KBM-7 (cell line): ENCODE measurements at regions not wholly inside any gene's neighbourhood (a gene's known extent, or its start where the extent isn't known, plus 50 kb on each side); places are given as distances from the start of the nearest gene placed in this dataset.

Source experiments
- DNase-seq: peaks from one replicate; pipeline ENCODE4 v3.0.0-alpha.2; 2015
- in situ Hi-C: fragments of 300-500 bp; cut with MboI; formaldehyde crosslinking; loops from 2 replicates; pipeline ENCODE4 v1.14.3; 2020; ENCODE audit warnings: low sequenced_read_pairs, low pct_unique_long_range_greater_than_20kb, mixed read lengths

DNA sequence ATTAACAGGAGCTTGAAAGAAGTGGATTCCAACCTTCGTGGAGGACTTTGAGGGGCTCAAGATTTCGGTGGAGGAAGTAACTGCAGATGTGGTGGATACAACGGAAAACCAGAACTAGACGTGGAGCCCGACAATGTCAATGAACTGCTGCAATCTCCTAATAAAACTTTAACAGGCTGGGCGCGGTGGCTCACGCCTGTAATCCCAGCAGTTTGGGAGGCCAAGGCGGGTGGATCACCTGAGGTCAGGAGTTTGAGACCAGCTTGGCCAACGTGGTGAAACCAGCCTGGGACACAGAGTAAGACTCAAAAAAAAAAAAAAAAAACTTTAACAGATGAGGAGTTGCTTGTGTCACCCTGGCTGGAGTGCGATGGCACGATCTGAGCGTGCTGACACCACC, 477.8 kb upstream of the MKI67 start:
- DNase-seq = no peak

DNA sequence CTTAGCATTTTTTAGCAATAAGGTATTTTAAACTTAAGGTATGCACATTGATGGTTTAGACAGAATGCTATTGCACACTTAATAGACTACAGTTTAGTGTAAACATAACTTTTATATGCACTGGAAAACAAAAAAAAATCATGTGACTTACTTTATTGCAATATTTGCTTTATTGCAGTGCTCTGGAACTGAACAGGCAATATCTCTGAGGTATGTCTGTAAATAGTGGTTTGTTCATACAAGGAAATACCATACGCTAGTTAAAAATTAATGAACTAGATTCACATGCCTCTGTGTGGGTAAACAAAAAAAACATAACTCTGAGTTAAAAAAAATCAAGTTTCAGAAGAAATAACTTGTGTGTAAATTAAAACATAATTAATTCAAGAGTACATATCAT, 479.0 kb upstream of the MKI67 start:
- DNase-seq = no peak
- in situ Hi-C loops = no loop called here

More for the DNA sequence above, 477.8 kb upstream of the MKI67 start:
- in situ Hi-C loops = no loop called here

DNA sequence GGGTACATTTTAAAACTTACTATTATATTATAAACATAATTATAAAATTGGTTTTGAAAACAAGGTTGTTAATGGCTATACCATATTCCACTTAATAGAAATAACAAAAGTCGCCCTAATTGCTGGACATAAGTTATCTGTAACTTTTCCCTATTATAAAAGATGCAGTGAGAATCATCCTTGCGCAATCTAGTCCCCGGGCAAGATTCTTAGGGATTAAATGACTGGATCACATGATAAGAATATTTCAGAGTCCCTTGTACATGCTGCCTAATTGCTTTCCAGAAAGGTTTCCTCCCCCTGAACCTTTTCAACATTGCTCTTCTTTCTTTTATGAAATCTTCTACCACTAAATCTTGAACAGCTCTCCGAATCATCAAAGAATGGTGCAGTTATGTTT, 479.8 kb upstream of the MKI67 start:
- no peak for DNase-seq
- in situ Hi-C loops = no loop called here

DNA sequence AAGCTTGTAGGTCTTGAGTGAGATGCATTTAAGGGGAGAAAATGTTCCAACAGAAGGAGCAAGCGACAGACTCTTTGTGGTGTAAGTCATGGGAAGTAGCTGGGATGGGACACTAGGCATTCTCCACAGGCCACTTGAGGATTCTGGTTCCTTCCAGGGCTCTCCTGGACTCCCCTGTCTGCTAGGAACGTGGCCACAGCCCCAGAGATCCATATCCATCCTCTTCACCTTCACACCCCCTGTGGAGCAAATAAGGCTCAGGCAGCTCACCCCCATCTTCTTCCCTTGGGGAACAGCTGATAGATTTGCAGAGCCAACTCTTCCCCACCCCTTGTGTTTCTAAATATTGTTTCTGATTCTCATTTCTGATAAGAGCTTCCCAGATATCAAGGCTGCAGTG, 482.6 kb upstream of the MKI67 start:
- in situ Hi-C loops = no loop called here
- DNase-seq = no peak

DNA sequence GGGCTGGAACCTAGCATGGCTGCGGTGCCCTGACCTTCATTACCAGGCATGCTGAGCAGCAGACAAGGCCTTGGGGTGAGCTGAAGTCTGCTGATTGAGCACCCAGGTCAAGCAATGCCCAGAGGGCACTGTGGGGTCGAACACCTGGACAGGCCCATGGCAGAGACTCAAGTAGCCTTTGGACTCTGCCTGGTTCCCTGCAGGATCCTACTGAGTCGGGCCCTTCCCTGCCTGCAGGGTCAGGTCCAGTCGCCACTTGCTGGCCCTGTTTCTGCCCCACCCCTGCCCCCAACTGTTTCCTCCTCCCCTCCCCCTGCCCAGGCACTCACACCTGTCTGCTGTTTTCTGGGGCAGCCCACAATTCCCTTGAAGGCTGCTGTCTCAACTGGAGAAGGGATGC, 483.2 kb upstream of the MKI67 start:
- DNase-seq = no peak
- in situ Hi-C loops = no loop called here

DNA sequence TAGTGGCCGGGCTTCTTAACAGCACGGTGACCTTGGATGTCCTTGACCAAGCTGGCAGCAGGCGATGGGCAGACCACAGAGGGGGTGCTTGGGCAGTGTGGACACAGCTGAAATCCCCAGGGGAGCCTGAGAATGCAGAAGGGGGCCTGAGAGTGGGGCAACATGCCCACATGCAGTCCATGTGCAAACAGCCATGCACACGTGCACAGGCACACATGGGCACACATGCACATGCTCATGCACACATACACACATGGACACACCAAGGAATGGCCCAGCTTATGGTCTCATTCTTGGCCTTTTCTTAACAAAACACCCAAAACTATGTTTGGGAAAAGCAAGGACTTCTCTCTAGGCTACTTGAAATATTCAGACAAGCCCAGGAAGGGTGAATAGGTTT, 483.9 kb upstream of the MKI67 start:
- in situ Hi-C loops = no loop called here
- DNase-seq = no peak

DNA sequence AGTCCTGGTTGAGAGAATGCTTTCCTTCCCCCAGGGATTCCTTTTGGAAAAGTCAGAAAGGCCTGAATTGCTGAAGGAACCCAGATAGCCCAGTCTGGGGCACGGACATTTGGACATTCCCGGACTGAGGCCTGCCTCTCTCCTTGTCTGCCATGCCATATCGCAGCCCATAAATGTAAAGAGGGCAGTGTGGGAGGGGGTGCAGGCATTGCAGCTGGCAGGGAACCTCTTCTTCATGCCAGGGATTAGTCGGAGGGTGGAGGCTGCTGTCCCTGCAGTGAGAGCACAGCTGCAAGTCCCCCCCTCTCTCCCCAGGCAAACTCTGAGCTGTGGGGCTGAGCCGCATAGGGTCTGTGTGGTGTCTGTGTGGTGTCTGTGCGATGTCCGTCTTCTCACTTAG, 486.0 kb upstream of the MKI67 start:
- no peak for DNase-seq
- in situ Hi-C loops = no loop called here

DNA sequence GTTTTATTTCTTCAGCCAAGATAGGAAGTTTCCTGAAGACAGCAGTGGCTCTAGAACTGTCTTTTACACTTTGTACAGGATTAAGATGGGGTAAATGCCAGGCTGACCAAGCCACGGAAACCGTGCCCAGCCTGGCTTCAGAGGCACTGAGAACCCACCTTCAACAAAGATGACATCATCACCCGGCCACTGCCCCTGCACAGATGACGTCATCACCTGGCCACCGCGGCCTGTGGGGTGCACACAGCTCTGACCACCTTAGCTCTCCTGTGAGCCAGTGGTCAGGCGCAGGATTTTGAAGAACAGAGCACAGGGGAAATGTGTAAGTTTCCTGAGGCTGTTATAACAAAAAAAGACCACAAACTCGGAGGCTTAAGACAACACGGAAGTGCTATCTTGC, 486.4 kb upstream of the MKI67 start:
- in situ Hi-C loops = no loop called here
- DNase-seq = no peak

DNA sequence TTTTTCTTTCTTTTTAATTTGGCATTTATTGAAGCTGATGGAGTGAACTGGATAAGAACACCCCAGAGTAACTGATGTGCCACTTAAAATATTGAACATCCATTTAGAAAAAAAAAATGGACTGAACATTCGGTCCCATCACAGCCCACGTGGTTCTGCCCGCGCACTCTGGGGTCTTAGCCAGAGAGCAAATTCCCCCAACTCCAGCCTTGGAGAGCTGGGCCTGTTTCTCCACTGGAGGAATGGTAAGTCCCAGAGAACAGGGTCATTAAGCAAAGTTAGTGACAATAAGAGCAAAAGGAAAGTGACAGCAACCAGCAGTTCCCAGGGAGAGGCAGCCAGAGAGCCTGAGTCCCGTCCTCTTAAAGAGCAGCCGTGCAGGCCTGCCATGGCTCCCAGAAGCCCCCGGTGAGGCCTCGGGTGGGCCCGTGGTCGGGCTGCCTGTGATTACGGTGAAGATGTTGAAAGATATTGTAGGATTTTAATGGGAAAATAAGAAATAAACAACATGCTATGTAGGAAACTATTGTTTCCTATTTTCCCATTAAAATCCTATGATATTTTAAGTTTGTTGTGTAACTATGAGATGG, 487.9 kb upstream of the MKI67 start:
- DNase-seq = no peak
- in situ Hi-C loops = no loop called here

DNA sequence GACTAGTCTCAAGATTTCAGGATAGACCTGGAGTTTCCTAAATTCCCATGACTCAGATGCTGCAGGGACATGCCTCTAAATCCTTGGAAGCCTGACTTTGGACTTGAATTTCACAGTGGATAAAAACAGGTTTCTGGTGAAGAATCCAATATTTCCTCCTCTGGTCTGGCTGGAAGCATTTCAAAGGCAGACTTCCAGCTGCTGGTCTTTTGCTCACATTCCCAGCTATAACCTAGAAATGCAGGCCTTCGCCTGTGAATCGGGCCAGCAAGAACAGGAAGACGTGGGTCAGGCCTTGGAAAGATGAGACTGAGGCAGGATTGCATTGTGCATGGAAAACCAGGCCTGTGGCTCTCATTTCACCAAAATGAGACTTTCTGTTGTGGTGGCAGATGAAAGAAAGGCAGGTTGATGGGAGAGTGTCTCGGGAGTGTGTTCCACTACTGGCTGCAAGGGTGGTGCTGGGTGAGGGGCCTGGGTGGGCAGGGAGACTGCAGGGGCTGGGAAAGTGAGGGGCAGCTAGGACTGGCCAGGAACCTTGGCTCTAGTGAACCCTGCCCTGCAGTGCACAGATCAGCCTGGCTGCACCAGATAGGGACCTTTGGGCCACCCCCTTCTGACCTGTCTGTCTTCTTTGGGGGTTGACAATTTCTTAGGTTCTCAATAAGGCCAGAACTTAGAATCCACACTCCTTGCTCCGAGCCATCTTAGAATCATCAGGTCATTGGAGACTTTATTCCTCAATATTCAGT, 488.8 kb upstream of the MKI67 start:
- in situ Hi-C loops = no loop called here

DNA sequence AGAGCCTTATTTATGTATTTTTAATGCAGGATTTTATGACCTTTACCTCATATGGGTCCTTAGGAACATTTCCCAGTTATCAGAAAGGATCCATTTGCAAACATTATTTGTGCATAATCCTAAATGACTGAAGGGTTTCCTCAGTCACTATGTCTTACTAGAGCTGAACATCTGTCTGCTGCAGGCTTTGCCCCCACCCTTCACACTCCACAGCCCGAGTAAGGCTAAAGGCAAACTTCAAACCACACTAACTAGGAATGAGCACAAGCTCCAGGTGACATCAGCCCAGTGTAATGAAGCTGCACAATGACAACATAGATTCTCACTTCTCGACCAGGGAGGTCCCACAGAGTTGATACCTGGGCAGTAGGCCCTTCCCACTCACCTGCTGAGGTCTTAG, 491.3 kb upstream of the MKI67 start:
- in situ Hi-C loops = no loop called here
- DNase-seq = no peak

More for the DNA sequence above, 488.8 kb upstream of the MKI67 start:
- no peak for DNase-seq

DNA sequence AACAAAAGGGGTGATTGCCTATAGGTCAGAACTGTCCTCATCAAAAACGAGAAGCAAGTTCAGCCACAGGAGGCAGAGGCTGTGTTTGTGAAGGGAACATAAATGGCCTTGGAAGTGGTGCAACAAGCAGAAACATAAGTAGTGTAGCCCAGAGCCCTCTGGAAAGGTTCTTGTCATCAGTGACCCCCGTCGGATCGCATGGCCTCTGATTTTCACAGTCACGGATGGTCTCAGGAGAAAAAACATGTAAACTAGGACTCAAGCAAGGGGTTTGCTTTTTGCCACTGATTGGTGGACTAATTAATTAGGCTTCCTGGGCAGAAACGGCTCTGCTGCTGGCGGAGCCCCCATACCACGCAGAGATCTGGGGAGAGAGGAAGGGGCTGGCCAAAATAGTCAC, 496.5 kb upstream of the MKI67 start:
- no peak for DNase-seq
- in situ Hi-C loops = no loop called here

DNA sequence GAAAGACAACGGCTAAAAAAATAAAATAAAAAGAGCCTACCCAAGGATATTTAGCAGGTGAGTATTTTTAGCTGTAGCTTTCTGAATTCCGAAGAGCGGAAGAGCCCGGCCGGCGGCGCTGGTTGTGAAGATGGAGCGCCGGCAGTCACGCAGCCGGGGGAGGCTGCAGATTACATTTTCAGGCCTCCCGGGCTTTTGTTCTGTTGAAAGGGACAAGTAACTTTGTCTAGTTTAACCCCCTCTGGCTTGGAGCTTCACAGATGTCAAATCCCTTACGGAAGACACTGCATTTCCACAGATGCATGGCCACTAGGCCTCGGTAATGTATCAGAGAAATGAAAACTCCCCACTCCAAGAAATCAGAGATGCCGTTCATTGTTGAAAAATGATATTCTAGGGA, 497.6 kb upstream of the MKI67 start:
- in situ Hi-C loops = no loop called here
- no peak for DNase-seq

DNA sequence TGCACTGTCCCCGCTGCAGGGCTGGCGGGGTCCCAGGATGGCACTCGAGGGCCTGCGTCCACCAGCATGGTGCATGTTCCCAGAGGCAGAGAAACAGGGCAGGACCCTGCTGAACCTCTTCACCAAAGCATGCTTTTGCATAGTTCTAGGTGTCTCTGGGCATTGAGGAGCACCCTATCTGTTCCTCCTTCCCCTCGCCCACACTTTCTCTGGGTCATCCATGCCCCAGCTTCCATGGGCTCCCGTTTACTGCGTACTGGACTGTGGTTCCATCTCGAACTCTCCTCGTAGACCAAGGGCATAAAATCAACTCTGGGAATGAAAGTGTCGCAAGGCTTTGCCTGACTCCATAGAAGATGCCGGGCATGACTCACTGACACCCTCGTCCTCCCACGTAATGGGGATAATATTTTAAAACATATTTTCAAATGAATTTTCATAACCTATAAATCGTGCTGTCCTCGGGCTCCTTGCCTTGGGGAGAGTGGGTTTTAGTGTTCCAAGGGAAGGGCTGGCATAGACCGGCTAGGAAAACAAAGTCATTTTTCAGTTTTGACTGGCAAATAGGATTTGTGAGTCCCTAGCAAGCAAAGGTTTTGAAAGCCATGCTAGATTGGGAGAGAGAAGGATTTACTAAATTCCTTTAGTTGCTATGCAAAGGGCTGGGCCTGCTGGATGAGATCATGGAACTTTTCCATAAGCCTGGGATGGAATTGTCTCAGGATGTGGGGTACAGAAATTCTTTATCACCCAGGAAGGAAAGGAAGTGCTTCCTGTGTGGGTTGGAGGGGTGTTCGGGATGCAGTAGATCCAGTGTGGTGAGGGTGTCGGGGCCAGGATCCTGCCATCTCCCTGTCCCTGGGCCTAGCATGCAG, 498.7 kb upstream of the MKI67 start:
- DNase-seq = no peak
- in situ Hi-C loops = no loop called here

DNA sequence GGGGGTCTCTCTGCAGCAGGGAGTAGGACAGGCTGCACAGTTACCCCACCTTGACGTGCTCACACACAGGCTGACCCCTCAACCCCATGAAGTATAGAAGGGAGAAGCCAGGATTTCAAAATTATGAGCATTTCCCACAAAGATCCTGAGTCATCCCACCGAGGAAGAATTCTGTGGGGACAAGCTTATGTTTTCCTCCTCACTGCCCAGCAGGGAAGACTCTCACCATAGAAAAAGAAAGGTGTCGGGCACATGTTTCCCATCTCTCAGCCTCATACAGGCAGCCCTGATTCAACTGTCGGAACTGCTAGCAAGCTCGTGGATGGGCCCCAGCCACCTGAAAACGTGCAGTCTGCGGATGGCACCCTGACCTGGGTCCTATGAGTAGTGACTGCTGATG, 499.7 kb upstream of the MKI67 start:
- in situ Hi-C loops = no loop called here
- DNase-seq = no peak

DNA sequence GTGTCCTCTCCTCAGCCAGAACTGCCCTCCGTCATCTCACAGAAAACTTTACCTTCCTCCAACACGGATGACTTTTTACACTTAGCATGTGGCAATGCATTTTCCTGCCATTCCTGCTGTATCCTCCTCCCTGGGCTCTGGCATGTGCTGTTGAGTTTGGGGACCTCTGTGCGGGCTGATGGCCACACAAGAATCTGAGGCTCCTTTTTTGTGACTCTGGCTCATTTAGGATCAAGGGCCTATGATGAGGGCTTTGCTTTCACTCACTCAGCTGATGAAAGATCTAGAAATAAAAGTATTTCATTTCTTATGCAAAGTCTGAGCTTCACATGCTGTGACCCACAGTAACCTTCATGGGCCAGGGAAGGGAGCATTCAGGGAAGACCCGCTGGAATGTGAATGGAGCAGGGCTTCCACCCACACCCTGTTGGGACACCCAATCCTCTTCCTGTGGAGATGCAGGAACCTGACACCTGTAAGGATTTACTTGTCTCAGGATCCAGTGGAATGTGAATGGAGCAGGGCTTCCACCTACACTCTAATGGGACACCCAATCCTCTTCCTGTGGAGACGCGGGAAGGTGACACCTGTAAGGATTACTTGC, 500.3 kb upstream of the MKI67 start:
- DNase-seq = no peak
- in situ Hi-C loops = no loop called here

DNA sequence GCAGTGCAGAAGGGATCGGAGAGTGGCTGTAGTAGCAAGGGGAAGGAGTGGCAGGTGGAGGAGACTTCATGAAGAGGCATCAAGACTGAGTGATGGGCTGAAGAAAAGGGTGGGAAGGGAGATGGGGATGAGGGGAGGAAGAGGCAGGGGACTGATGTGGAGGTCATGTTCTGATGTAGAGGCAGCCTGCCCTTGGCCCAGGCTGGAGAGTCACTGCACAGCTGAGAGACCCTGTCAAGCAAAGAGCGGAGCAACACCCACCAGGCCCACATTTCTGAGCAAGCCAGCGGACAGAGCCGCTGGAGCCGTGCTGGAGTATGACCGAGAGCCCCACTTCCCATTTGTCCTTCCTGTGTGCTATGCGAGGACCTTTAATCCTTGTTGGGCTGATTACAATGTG, 501.6 kb upstream of the MKI67 start:
- in situ Hi-C loops = no loop called here
- no peak for DNase-seq

DNA sequence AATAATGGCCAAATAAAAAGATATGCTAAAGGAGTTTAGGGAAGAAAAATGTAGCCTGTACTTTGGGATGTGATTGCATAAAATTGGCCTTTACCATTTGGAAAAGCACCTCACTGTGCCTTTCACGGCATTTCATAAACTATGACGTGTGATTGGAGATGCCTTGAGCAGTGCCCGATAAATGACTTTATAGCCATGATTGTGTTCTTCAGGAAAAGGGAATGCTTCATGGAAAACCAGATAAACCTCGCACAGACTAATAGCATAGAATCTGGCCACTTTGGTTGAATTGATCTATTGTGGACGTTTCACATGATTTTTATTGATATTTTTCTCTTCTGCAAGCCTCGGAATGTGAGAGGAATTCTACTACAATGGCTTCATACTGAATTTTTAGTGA, 502.0 kb upstream of the MKI67 start:
- in situ Hi-C loops = no loop called here
- no peak for DNase-seq

DNA sequence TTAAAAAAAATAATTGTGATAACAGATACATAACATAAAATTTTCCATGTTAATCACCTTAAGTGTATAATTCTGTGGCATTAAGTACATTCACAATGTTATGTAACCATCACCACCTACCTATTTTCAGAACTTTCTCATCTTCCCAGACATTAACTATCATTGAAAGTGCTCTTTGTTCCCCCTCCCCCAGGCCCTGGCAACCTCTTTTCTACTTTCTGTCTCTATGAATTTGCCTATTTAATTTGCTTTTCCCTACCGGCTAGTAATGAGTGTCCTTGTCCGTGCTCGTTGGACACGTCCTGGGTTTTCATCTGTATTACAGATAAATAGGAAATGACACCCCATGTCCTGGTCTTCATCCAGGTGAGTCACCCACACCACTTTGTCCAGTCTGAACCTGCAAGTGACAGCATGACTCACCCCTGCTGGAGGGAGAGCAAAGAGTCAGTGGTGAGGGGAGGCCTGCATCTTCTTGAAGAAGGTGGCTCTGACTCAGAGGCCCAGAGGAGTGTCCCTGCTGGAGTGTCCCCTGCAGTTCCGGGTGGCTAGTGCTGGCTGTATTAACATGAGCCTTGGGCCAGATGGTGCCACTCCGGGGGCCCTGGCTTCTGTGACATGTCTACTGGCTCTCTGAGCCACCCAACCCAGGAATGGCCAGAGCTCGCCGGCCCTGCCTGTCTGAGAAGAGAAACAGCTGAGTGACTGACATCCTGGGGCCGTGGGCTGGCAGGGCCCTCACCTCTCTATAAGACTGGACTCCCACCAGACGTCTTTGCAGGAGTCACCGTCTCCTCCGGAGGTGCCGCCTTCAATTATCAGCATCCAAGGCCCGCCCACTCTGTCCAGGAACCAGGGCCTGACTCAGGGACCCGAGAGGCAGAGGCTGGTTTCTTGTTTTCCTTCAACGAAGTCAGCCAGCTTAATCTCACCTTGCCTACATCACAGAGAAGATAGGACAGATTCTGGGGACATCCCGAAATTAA, 503.2 kb upstream of the MKI67 start:
- DNase-seq = no peak
- in situ Hi-C loops = no loop called here
